ENCODE measurements at regions not wholly inside any gene's neighbourhood (a gene's known extent, or its start where the extent isn't known, plus 50 kb on each side); places are given as distances from the start of the nearest gene placed in this dataset.

- Histone ChIP-seq H3K4me2 (ENCODE audit: low read length) (no peak overlapping the region), H3K79me2 (ENCODE audit: insufficient read depth, low read length) (no peaks in the 10 kb centered on the region), H3K4me1 (ENCODE audit: insufficient read depth, low read length) (no peaks in the 10 kb centered on the region), H3K4me3 (ENCODE audit: insufficient read depth, low read depth, low read length) (no peak overlapping the region), H3K27ac (ENCODE audit: low read depth, low read length) (no peak overlapping the region), H3K36me3 (ENCODE audit: insufficient read depth, low read length) (no peaks in the 10 kb centered on the region), H3K9ac (ENCODE audit: low read length) (no peak overlapping the region), H3K9me3 (ENCODE audit: insufficient read depth, low read depth, low read length) (no peaks in the 10 kb centered on the region), H2AFZ (ENCODE audit: low read depth, low read length) (no peak overlapping the region), H4K20me1 (ENCODE audit: insufficient read depth, low read length) (no peaks in the 10 kb centered on the region), H3K27me3 (ENCODE audit: insufficient read depth, low read length) (no peaks in the 10 kb centered on the region)
- Mint-ChIP-seq H3K27ac (ENCODE audit: unreplicated experiment) (no peak overlapping the region), H3K27me3 (ENCODE audit: low read depth, unreplicated experiment) (peaks cover 4% of the 10 kb centered on the region), H3K36me3 (ENCODE audit: low read depth, unreplicated experiment) (no peaks in the 10 kb centered on the region), H3K4me1 (ENCODE audit: low read depth, unreplicated experiment) (no peaks in the 10 kb centered on the region), H3K4me3 (ENCODE audit: unreplicated experiment) (no peak overlapping the region), H3K9me3 (ENCODE audit: unreplicated experiment) (no peaks in the 10 kb centered on the region)
- no peak for TF ChIP-seq CTCF (IDR thresholded peaks at IDR 0.05; ENCODE audit: insufficient read depth, low read depth, low read length)
- TF ChIP-seq EZH2 (IDR thresholded peaks at IDR 0.05; ENCODE audit: insufficient read depth, low read length): no peak
- DNase-seq (ENCODE audit: low read depth) (no peak), FAIRE-seq (no peak)
Observed at GRCh38 chr1:213657013-213657412, 330.8 kb upstream of the PROX1 start.

- Histone ChIP-seq H3K9ac (ENCODE audit: low read length) (no peak overlapping the region), H3K27ac (ENCODE audit: low read depth, low read length) (no peak overlapping the region), H3K4me1 (ENCODE audit: insufficient read depth, low read length) (no peaks in the 10 kb centered on the region), H3K9me3 (ENCODE audit: insufficient read depth, low read depth, low read length) (no peaks in the 10 kb centered on the region), H3K36me3 (ENCODE audit: insufficient read depth, low read length) (no peaks in the 10 kb centered on the region), H3K79me2 (ENCODE audit: insufficient read depth, low read length) (no peaks in the 10 kb centered on the region), H3K4me2 (ENCODE audit: low read length) (no peak overlapping the region), H3K27me3 (ENCODE audit: insufficient read depth, low read length) (no peaks in the 10 kb centered on the region), H3K4me3 (ENCODE audit: insufficient read depth, low read depth, low read length) (no peak overlapping the region), H4K20me1 (ENCODE audit: insufficient read depth, low read length) (no peaks in the 10 kb centered on the region), H2AFZ (ENCODE audit: low read depth, low read length) (no peak overlapping the region)
- no peak for DNase-seq (ENCODE audit: low read depth)
- no peaks in the 10 kb centered on the region for H3K9me3 Mint-ChIP-seq (ENCODE audit: unreplicated experiment)
- H3K4me3 Mint-ChIP-seq (ENCODE audit: unreplicated experiment): no peak overlapping the region
- no peaks in the 10 kb centered on the region for H3K36me3 Mint-ChIP-seq (ENCODE audit: low read depth, unreplicated experiment)
- TF ChIP-seq CTCF (IDR thresholded peaks at IDR 0.05; ENCODE audit: insufficient read depth, low read depth, low read length): no peak
- TF ChIP-seq EZH2 (IDR thresholded peaks at IDR 0.05; ENCODE audit: insufficient read depth, low read length): no peak
- FAIRE-seq: no peak
- H3K27ac Mint-ChIP-seq (ENCODE audit: unreplicated experiment): no peak overlapping the region
- no peaks in the 10 kb centered on the region for H3K4me1 Mint-ChIP-seq (ENCODE audit: low read depth, unreplicated experiment)
- peaks cover 5% of the 10 kb centered on the region for H3K27me3 Mint-ChIP-seq (ENCODE audit: low read depth, unreplicated experiment)
Observed at GRCh38 chr1:213657879-213658278, 329.9 kb upstream of the PROX1 start.

GRCh38 chr1:213658457-213658856 lies 329.3 kb upstream of the PROX1 start:
- H3K36me3 ChIP-seq (ENCODE audit: insufficient read depth, low read length): no peaks in the 10 kb centered on the region
- TF ChIP-seq CTCF (IDR thresholded peaks at IDR 0.05; ENCODE audit: insufficient read depth, low read depth, low read length) (no peak), EZH2 (IDR thresholded peaks at IDR 0.05; ENCODE audit: insufficient read depth, low read length) (no peak)
- no peaks in the 10 kb centered on the region for H4K20me1 ChIP-seq (ENCODE audit: insufficient read depth, low read length)
- no peak for DNase-seq (ENCODE audit: low read depth)
- FAIRE-seq: no peak
- no peak overlapping the region for H3K4me3 ChIP-seq (ENCODE audit: insufficient read depth, low read depth, low read length)
- H3K27me3 ChIP-seq (ENCODE audit: insufficient read depth, low read length): no peaks in the 10 kb centered on the region
- no peak overlapping the region for H3K9ac ChIP-seq (ENCODE audit: low read length)
- H3K9me3 Mint-ChIP-seq (ENCODE audit: unreplicated experiment): no peaks in the 10 kb centered on the region
- H3K4me1 ChIP-seq (ENCODE audit: insufficient read depth, low read length): no peaks in the 10 kb centered on the region
- H3K36me3 Mint-ChIP-seq (ENCODE audit: low read depth, unreplicated experiment): no peaks in the 10 kb centered on the region
- H2AFZ ChIP-seq (ENCODE audit: low read depth, low read length): no peak overlapping the region
- no peak overlapping the region for H3K4me3 Mint-ChIP-seq (ENCODE audit: unreplicated experiment)
- H3K27ac ChIP-seq (ENCODE audit: low read depth, low read length): no peak overlapping the region
- no peak overlapping the region for H3K27ac Mint-ChIP-seq (ENCODE audit: unreplicated experiment)
- H3K9me3 ChIP-seq (ENCODE audit: insufficient read depth, low read depth, low read length): no peaks in the 10 kb centered on the region
- H3K27me3 Mint-ChIP-seq (ENCODE audit: low read depth, unreplicated experiment): peaks cover 2% of the 10 kb centered on the region
- no peaks in the 10 kb centered on the region for H3K79me2 ChIP-seq (ENCODE audit: insufficient read depth, low read length)
- no peak overlapping the region for H3K4me2 ChIP-seq (ENCODE audit: low read length)
- no peaks in the 10 kb centered on the region for H3K4me1 Mint-ChIP-seq (ENCODE audit: low read depth, unreplicated experiment)
